Breast epithelium (tissue), 4 donors: ENCODE measurements at regions not wholly inside any gene's neighbourhood (a gene's known extent, or its start where the extent isn't known, plus 50 kb on each side); places are given as distances from the start of the nearest gene placed in this dataset.

ENCODE experiments used
- DNase-seq, 2 donors: peaks; one replicate each; pipeline ENCODE4 v3.0.0-alpha.2; 2019; ENCODE audit warnings: low spot score in 2 of 2
- H3K27ac ChIP-seq, 2 donors: fragments of 200-600 bp; sonication (generic) in 1 of 2; one replicate each; pipeline ENCODE4 v1.5.1; 2016 to 2019; ENCODE audit warnings: mild to moderate bottlenecking in 1 of 2
- H3K27me3 ChIP-seq, 2 donors: fragments of 200-600 bp; sonication (generic) in 1 of 2; one replicate each; pipeline versions ENCODE4 v1.5.1 to v1.6.0; 2017 to 2019; ENCODE audit warnings: control low read depth in 1 of 2, mild to moderate bottlenecking in 1 of 2
- H3K36me3 ChIP-seq: fragments of 200-600 bp; one replicate; pipeline ENCODE4 v1.5.1; 2019
- H3K4me1 ChIP-seq, 2 donors: fragments of 200-600 bp; sonication (generic); one replicate each; pipeline ENCODE4 v1.5.1; 2016 to 2019; ENCODE audit warnings: control low read depth in 1 of 2
- H3K4me3 ChIP-seq, 3 donors: fragments of 200-600 bp; sonication (generic); 1 replicate in 2 of 3; 2 replicates in 1 of 3; pipeline ENCODE4 v1.5.1; 2016 to 2019; ENCODE audit warnings: mild to moderate bottlenecking in 3 of 3, moderate library complexity in 2 of 3
- H3K9me3 ChIP-seq, 2 donors: fragments of 200-600 bp; sonication (generic) in 1 of 2; one replicate each; pipeline ENCODE4 v1.5.1; 2016 to 2019; ENCODE audit warnings: control low read depth in 1 of 2
- CTCF ChIP-seq, 3 donors: fragments of 450-650 bp; IDR thresholded peaks; one replicate each; pipeline ENCODE4 v1.5.1; 2016 to 2017; ENCODE audit warnings: antibody characterized with exemption in 3 of 3, mild to moderate bottlenecking in 3 of 3, moderate library complexity in 3 of 3
- POLR2A ChIP-seq: fragments of 450-650 bp; IDR thresholded peaks from one replicate; pipeline ENCODE4 v1.6.1; 2016; ENCODE audit warnings: antibody characterized with exemption, mild to moderate bottlenecking, moderate library complexity
- POLR2AphosphoS5 ChIP-seq, 3 donors: sonication (generic); formaldehyde crosslinking; IDR thresholded peaks; one replicate each; pipeline ENCODE4 v1.6.1; 2017; ENCODE audit warnings: antibody characterized with exemption in 3 of 3
- intact Hi-C: fragments of 100-400 bp; cut with DNase I; formaldehyde crosslinking; loops from one replicate; pipeline ENCODE4 v1.15.1; 2023; ENCODE audit warnings: low total_unique reads

DNA sequence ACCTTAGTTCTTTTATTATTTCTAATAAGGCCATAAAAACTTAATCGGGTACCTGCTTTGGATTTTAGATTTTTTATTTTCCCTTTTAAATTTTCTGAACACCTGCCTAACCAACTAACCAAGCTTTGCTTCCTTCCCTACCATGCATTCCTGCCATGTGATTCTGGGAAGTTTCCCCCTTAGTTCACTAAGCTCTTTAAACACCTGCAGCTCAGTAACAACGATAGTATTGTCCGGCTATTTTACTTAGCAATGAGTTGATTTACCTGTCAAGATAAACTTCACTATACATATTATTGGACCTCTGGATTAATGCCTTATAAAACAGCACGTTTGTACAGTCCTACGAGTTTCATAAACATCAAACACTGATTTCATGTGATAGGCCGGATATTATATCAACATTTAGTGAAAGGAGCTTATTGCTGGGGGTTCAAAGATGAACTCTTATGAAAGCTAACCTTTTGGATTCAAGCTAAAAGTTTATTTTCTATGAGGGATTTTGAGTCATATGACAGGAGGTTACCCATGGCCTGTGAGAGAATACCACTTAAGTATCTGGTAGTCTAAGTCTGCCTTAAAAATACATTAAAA lies 81.0 kb upstream of the STARD13 start:
- H3K27ac ChIP-seq = no peak overlapping the region
- H3K4me3 ChIP-seq = no peak overlapping the region
- H3K36me3 ChIP-seq = no peaks in the 10 kb centered on the region
- no peaks in the 10 kb centered on the region for H3K9me3 ChIP-seq
- H3K27me3 ChIP-seq = no peaks in the 10 kb centered on the region
- no peak for DNase-seq
- no peak for TF ChIP-seq POLR2AphosphoS5 (IDR thresholded peaks at IDR 0.05)
- TF ChIP-seq CTCF (IDR thresholded peaks at IDR 0.05) = no peak
- TF ChIP-seq POLR2A = no peak
- intact Hi-C loops = no loop called here
- H3K4me1 ChIP-seq = no peaks in the 10 kb centered on the region

GRCh38 chr13:33367171-33367895 lies 81.8 kb upstream of the STARD13 start:
- Histone ChIP-seq H3K9me3 (no peaks in the 10 kb centered on the region), H3K27ac (no peak overlapping the region), H3K4me1 (no peaks in the 10 kb centered on the region), H3K36me3 (no peaks in the 10 kb centered on the region), H3K27me3 (no peaks in the 10 kb centered on the region), H3K4me3 (no peak overlapping the region)
- intact Hi-C loops = no loop called here
- DNase-seq = no peak
- TF ChIP-seq POLR2A (no peak), POLR2AphosphoS5 (IDR thresholded peaks at IDR 0.05) (no peak), CTCF (IDR thresholded peaks at IDR 0.05) (no peak)

DNA sequence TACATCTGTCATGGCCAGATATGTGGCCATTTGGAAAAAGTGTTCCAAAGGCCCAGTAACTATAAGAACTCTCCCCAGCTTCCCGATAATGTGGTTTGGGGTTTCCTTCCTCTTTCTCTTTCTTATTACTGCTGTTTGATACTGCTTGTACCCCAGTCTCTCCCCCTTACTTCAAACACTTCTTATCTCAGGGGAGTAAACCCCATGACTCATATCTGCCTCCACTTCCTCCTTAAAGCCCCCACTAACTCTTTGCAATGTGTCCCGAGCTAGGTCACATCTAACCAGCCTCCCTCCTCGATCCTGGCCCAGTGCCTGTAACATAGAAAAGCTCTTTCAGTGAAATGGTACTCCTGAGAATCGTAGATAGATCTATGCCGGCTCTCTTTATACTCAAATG lies 82.4 kb upstream of the STARD13 start:
- Histone ChIP-seq H3K9me3 (no peaks in the 10 kb centered on the region), H3K27me3 (no peaks in the 10 kb centered on the region), H3K36me3 (no peaks in the 10 kb centered on the region), H3K27ac (no peak overlapping the region), H3K4me3 (no peak overlapping the region), H3K4me1 (no peaks in the 10 kb centered on the region)
- intact Hi-C loops = no loop called here
- no peak for TF ChIP-seq CTCF (IDR thresholded peaks at IDR 0.05)
- DNase-seq = no peak

DNA sequence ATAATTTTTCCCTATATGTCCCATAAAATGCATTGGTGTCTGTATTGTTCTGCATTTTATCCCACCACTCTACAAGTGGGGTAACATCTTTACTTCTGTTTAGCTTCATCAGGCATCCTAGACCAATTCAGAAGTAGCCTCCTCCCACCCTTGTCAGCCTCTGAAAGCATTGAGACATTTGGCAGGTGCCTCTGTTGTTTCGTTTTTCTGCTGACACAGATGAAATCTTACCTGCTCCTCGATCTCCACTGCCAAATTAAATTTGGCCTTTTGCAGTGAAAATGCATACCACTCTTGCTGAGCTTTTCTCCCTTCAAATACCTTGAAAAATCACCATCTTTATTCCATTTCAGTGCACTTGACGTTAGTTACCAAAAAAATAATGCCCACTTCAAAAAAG lies 83.5 kb upstream of the STARD13 start:
- Histone ChIP-seq H3K4me3 (no peak overlapping the region), H3K4me1 (no peaks in the 10 kb centered on the region), H3K27me3 (no peaks in the 10 kb centered on the region), H3K27ac (no peak overlapping the region), H3K36me3 (no peaks in the 10 kb centered on the region), H3K9me3 (no peaks in the 10 kb centered on the region)
- no peak for DNase-seq
- intact Hi-C loops = no loop called here
- TF ChIP-seq CTCF (IDR thresholded peaks at IDR 0.05) (no peak), POLR2A (no peak), POLR2AphosphoS5 (IDR thresholded peaks at IDR 0.05) (no peak)

GRCh38 chr13:33372251-33372919 lies 86.8 kb upstream of the STARD13 start:
- H3K27ac ChIP-seq = no peak overlapping the region
- intact Hi-C loops = no loop called here
- H3K27me3 ChIP-seq = no peaks in the 10 kb centered on the region
- H3K36me3 ChIP-seq = no peaks in the 10 kb centered on the region
- H3K4me1 ChIP-seq = no peaks in the 10 kb centered on the region
- TF ChIP-seq POLR2A (no peak), CTCF (IDR thresholded peaks at IDR 0.05) (no peak), POLR2AphosphoS5 (IDR thresholded peaks at IDR 0.05) (no peak)
- no peaks in the 10 kb centered on the region for H3K9me3 ChIP-seq
- no peak overlapping the region for H3K4me3 ChIP-seq
- no peak for DNase-seq
